Upper lobe of right lung (tissue), 1 donor: ENCODE measurements at regions not wholly inside any gene's neighbourhood (a gene's known extent, or its start where the extent isn't known, plus 50 kb on each side); places are given as distances from the start of the nearest gene placed in this dataset.

ENCODE experiments used
- ATAC-seq: fragments of 200-7000 bp; cut with Tn5 transposase; one replicate; pipeline ENCODE4 v1.9.1; 2020; ENCODE audit warnings: mild to moderate bottlenecking, moderate library complexity
- DNase-seq: peaks from one replicate; pipeline ENCODE4 v3.0.0-alpha.2; 2020
- H3K27ac ChIP-seq: fragments of 200-600 bp; one replicate; pipeline ENCODE4 v1.8.0; 2022
- H3K27me3 ChIP-seq: fragments of 200-600 bp; one replicate; pipeline ENCODE4 v1.8.0; 2022; ENCODE audit warnings: mild to moderate bottlenecking
- H3K36me3 ChIP-seq: fragments of 200-600 bp; one replicate; pipeline ENCODE4 v1.8.0; 2022
- H3K4me1 ChIP-seq: fragments of 200-600 bp; one replicate; pipeline ENCODE4 v1.8.0; 2022
- H3K4me3 ChIP-seq: fragments of 200-600 bp; one replicate; pipeline ENCODE4 v1.8.0; 2022; ENCODE audit warnings: mild to moderate bottlenecking
- H3K9me3 ChIP-seq: fragments of 200-600 bp; one replicate; pipeline ENCODE4 v1.8.0; 2022
- CTCF ChIP-seq: fragments of 200-600 bp; IDR thresholded peaks from one replicate; pipeline ENCODE4 v1.8.0; 2022; ENCODE audit warnings: antibody characterized with exemption
- intact Hi-C: fragments of 100-400 bp; cut with DNase I; formaldehyde crosslinking; loops from one replicate; pipeline ENCODE4 v1.11.0; 2022
- donor health status: DM: no; HTN: yes; CAD: no; lungs with severe emphysema.

GRCh38 chr3:111253733-111254132 is 182.1 kb downstream of the NECTIN3 start:
- no peak overlapping the region for H3K27ac ChIP-seq
- DNase-seq, result no peak
- no peaks in the 10 kb centered on the region for H3K4me1 ChIP-seq
- no peak for ATAC-seq
- H3K9me3 ChIP-seq, result no peaks in the 10 kb centered on the region
- TF ChIP-seq CTCF, result no peak
- intact Hi-C loops, result no loop called here
- H3K36me3 ChIP-seq, result no peaks in the 10 kb centered on the region
- no peak overlapping the region for H3K4me3 ChIP-seq
- H3K27me3 ChIP-seq, result no peaks in the 10 kb centered on the region

- no peaks in the 10 kb centered on the region for H3K27me3 ChIP-seq
- TF ChIP-seq CTCF, result no peak
- no peak overlapping the region for H3K4me3 ChIP-seq
- intact Hi-C loops, result no loop called here
- ATAC-seq (no peak), DNase-seq (no peak)
- H3K27ac ChIP-seq, result no peak overlapping the region
- no peaks in the 10 kb centered on the region for H3K36me3 ChIP-seq
- H3K4me1 ChIP-seq, result no peaks in the 10 kb centered on the region
- no peaks in the 10 kb centered on the region for H3K9me3 ChIP-seq
These were observed 189.3 kb downstream of the NECTIN3 start for GRCh38 chr3:111260878-111261277.

GRCh38 chr3:111269777-111270176 is 198.2 kb downstream of the NECTIN3 start:
- intact Hi-C loops, result no loop called here
- DNase-seq, result no peak
- H3K9me3 ChIP-seq, result no peaks in the 10 kb centered on the region
- TF ChIP-seq CTCF, result no peak
- no peaks in the 10 kb centered on the region for H3K4me1 ChIP-seq
- H3K27ac ChIP-seq, result no peak overlapping the region
- H3K4me3 ChIP-seq, result no peak overlapping the region
- H3K36me3 ChIP-seq, result no peaks in the 10 kb centered on the region
- H3K27me3 ChIP-seq, result no peaks in the 10 kb centered on the region
- no peak for ATAC-seq

GRCh38 chr3:111277226-111277625 is 205.6 kb downstream of the NECTIN3 start:
- no peak for TF ChIP-seq CTCF
- no peak for DNase-seq
- no peak for ATAC-seq

GRCh38 chr3:111278959-111279358 is 207.3 kb downstream of the NECTIN3 start:
- H3K4me1 ChIP-seq, result no peaks in the 10 kb centered on the region
- H3K27me3 ChIP-seq, result no peaks in the 10 kb centered on the region
- DNase-seq, result no peak
- ATAC-seq, result no peak
- no peaks in the 10 kb centered on the region for H3K9me3 ChIP-seq
- H3K27ac ChIP-seq, result no peak overlapping the region
- intact Hi-C loops, result no loop called here
- no peak for TF ChIP-seq CTCF
- H3K4me3 ChIP-seq, result no peak overlapping the region
- no peaks in the 10 kb centered on the region for H3K36me3 ChIP-seq

More at GRCh38 chr3:111277226-111277625, 205.6 kb downstream of the NECTIN3 start:
- intact Hi-C loops, result no loop called here
- no peak overlapping the region for H3K27ac ChIP-seq
- no peaks in the 10 kb centered on the region for H3K27me3 ChIP-seq
- no peaks in the 10 kb centered on the region for H3K36me3 ChIP-seq
- H3K9me3 ChIP-seq, result no peaks in the 10 kb centered on the region
- H3K4me3 ChIP-seq, result no peak overlapping the region
- no peaks in the 10 kb centered on the region for H3K4me1 ChIP-seq

- DNase-seq (no peak), ATAC-seq (no peak)
- H3K4me3 ChIP-seq, result no peak overlapping the region
- no peaks in the 10 kb centered on the region for H3K36me3 ChIP-seq
- H3K4me1 ChIP-seq, result no peaks in the 10 kb centered on the region
- no peak overlapping the region for H3K27ac ChIP-seq
- no peak for TF ChIP-seq CTCF
- intact Hi-C loops, result no loop called here
- H3K27me3 ChIP-seq, result no peaks in the 10 kb centered on the region
- H3K9me3 ChIP-seq, result no peaks in the 10 kb centered on the region
These were observed 210.4 kb downstream of the NECTIN3 start for GRCh38 chr3:111282024-111282423.
